Breast epithelium (tissue), 4 donors: ENCODE measurements at regions not wholly inside any gene's neighbourhood (a gene's known extent, or its start where the extent isn't known, plus 50 kb on each side); places are given as distances from the start of the nearest gene placed in this dataset.

Source experiments
- DNase-seq, 2 donors: peaks; one replicate each; pipeline ENCODE4 v3.0.0-alpha.2; 2019; ENCODE audit warnings: low spot score in 2 of 2
- H3K27ac ChIP-seq, 2 donors: fragments of 200-600 bp; sonication (generic) in 1 of 2; one replicate each; pipeline ENCODE4 v1.5.1; 2016 to 2019; ENCODE audit warnings: mild to moderate bottlenecking in 1 of 2
- H3K27me3 ChIP-seq, 2 donors: fragments of 200-600 bp; sonication (generic) in 1 of 2; one replicate each; pipeline versions ENCODE4 v1.5.1 to v1.6.0; 2017 to 2019; ENCODE audit warnings: control low read depth in 1 of 2, mild to moderate bottlenecking in 1 of 2
- H3K36me3 ChIP-seq: fragments of 200-600 bp; one replicate; pipeline ENCODE4 v1.5.1; 2019
- H3K4me1 ChIP-seq, 2 donors: fragments of 200-600 bp; sonication (generic); one replicate each; pipeline ENCODE4 v1.5.1; 2016 to 2019; ENCODE audit warnings: control low read depth in 1 of 2
- H3K4me3 ChIP-seq, 3 donors: fragments of 200-600 bp; sonication (generic); 1 replicate in 2 of 3; 2 replicates in 1 of 3; pipeline ENCODE4 v1.5.1; 2016 to 2019; ENCODE audit warnings: mild to moderate bottlenecking in 3 of 3, moderate library complexity in 2 of 3
- H3K9me3 ChIP-seq, 2 donors: fragments of 200-600 bp; sonication (generic) in 1 of 2; one replicate each; pipeline ENCODE4 v1.5.1; 2016 to 2019; ENCODE audit warnings: control low read depth in 1 of 2
- POLR2A ChIP-seq: fragments of 450-650 bp; IDR thresholded peaks from one replicate; pipeline ENCODE4 v1.6.1; 2016; ENCODE audit warnings: antibody characterized with exemption, mild to moderate bottlenecking, moderate library complexity
- POLR2AphosphoS5 ChIP-seq, 3 donors: sonication (generic); formaldehyde crosslinking; IDR thresholded peaks; one replicate each; pipeline ENCODE4 v1.6.1; 2017; ENCODE audit warnings: antibody characterized with exemption in 3 of 3
- intact Hi-C: fragments of 100-400 bp; cut with DNase I; formaldehyde crosslinking; loops from one replicate; pipeline ENCODE4 v1.15.1; 2023; ENCODE audit warnings: low total_unique reads
- TF ChIP-seq, protein P1 (sequence below), 3 donors: fragments of 450-650 bp; IDR thresholded peaks; one replicate each; pipeline ENCODE4 v1.5.1; 2016 to 2017; ENCODE audit warnings: antibody characterized with exemption in 3 of 3, mild to moderate bottlenecking in 3 of 3, moderate library complexity in 3 of 3

DNA sequence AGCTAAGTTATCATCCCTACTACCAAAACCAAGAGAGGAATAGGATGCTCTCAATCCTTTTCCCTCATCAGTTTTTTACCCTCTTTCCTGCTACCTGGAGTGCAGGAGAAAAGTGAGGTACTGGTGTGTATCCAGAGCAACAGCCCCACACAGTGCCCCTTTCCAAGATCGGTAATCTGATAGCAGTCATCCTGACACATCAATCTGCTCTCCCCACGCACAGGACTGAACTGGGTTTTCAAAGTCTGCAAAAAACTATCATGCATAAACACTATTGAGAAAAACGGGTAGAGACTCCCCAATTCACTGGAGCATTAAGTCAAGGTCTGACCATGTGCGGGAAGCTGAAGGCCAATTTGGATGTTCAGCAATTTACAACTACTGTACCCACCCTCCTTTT is 284.8 kb downstream of the RBM26 start:
- H3K4me3 ChIP-seq, result no peak overlapping the region
- TF ChIP-seq POLR2A (no peak), POLR2AphosphoS5 (IDR thresholded peaks at IDR 0.05) (no peak)
- TF ChIP-seq, protein P1, sequence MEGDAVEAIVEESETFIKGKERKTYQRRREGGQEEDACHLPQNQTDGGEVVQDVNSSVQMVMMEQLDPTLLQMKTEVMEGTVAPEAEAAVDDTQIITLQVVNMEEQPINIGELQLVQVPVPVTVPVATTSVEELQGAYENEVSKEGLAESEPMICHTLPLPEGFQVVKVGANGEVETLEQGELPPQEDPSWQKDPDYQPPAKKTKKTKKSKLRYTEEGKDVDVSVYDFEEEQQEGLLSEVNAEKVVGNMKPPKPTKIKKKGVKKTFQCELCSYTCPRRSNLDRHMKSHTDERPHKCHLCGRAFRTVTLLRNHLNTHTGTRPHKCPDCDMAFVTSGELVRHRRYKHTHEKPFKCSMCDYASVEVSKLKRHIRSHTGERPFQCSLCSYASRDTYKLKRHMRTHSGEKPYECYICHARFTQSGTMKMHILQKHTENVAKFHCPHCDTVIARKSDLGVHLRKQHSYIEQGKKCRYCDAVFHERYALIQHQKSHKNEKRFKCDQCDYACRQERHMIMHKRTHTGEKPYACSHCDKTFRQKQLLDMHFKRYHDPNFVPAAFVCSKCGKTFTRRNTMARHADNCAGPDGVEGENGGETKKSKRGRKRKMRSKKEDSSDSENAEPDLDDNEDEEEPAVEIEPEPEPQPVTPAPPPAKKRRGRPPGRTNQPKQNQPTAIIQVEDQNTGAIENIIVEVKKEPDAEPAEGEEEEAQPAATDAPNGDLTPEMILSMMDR (IDR thresholded peaks at IDR 0.05), result no peak
- no peaks in the 10 kb centered on the region for H3K36me3 ChIP-seq
- no peak for DNase-seq
- no peak overlapping the region for H3K27ac ChIP-seq
- no peaks in the 10 kb centered on the region for H3K9me3 ChIP-seq
- H3K4me1 ChIP-seq, result no peaks in the 10 kb centered on the region
- H3K27me3 ChIP-seq, result no peaks in the 10 kb centered on the region
- intact Hi-C loops, result no loop called here

DNA sequence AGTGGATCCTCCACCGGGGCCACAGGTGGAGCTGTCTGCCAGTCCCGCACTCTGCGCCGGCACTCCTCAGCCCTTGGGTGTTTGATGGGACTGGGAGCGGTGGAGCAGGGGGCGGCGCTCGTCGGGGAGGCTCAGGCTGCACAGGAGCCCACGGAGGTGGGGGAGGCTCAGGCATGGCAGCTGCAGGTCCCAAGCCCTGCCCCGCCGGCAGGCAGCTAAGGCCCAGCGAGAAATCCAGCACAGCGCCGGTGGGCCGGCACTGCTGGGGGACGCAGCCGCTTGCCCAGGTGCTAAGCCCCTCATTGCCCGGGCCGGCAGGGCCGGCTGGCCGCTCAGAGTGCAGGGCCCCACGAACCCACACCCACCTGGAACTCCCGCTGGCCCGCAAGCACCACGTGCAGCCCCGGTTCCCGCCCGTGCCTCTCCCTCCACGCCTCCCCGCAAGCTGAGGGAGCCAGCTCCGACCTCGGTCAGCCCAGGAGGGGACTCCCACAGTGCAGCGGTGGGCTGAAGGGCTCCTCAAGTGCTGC is 286.4 kb downstream of the RBM26 start:
- no peaks in the 10 kb centered on the region for H3K4me1 ChIP-seq
- intact Hi-C loops, result no loop called here

DNA sequence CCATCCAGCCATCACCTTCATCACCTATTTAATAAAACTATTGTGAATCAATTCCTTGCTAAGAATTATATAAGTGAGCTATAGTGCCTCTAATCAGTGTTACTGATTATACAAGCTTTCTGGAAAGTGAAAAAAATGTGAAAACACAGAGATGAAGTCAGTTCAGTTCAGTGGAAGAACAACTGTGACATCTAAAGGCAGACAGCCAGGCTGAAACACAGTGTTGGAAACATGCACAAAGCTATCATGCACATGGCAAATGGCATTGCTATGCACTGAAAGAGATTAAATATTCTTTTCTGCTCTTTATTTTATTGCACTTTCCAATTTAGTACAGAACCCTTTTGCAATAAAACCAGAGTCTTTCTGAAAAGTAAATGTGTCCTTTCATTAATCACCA is 294.0 kb downstream of the RBM26 start:
- H3K4me3 ChIP-seq, result no peak overlapping the region

More for the DNA sequence above, 286.4 kb downstream of the RBM26 start:
- no peaks in the 10 kb centered on the region for H3K36me3 ChIP-seq
- H3K4me3 ChIP-seq, result no peak overlapping the region
- no peaks in the 10 kb centered on the region for H3K27me3 ChIP-seq
- no peak overlapping the region for H3K27ac ChIP-seq
- TF ChIP-seq POLR2A, result no peak
- TF ChIP-seq POLR2AphosphoS5 (IDR thresholded peaks at IDR 0.05), result no peak
- TF ChIP-seq, protein P1 (IDR thresholded peaks at IDR 0.05), result no peak
- no peaks in the 10 kb centered on the region for H3K9me3 ChIP-seq
- no peak for DNase-seq

DNA sequence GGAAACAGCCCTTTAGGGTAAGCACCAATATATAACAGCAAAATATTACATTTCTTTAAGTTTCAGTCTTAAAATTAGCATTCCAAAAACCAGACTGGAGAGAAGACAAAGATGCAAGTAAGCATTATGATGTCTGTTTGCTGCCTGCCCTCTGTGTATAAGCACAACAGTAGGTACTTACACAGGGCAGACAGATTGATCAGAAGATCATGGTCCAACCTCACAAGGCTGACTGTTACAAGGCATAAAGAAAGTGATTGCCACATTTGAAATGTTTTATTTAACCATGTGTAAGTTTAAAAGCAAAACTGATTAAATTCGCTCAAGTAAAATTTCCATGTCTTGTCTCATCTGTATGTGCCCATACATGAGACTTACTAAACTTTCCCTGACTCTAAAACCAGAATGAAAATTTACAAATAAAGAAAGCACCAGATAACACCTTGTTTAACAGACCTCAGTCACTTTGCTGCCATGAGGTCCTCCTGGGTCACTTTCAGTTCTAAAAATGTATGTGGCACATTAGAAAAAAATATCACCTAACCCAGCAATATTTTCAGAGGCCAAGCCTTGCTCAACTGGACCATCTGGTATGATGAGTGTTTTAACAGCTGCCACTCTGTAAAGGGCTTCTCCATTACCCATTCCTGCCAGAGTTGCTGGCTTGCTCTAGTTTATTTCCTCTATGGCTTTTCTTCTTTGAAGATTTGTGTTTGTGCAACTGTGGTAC is 297.0 kb downstream of the RBM26 start:
- TF ChIP-seq POLR2A (no peak), POLR2AphosphoS5 (IDR thresholded peaks at IDR 0.05) (no peak)
- TF ChIP-seq, protein P1 (IDR thresholded peaks at IDR 0.05), result no peak
- Histone ChIP-seq H3K9me3 (no peaks in the 10 kb centered on the region), H3K36me3 (no peaks in the 10 kb centered on the region), H3K27me3 (no peaks in the 10 kb centered on the region), H3K4me3 (no peak overlapping the region), H3K27ac (no peak overlapping the region), H3K4me1 (no peaks in the 10 kb centered on the region)
- no peak for DNase-seq
- intact Hi-C loops, result loop anchor here (10.0 kb wide), 1 partner anchor 916 kb away; no protein-coding TSS in a partner anchor

More for the DNA sequence above, 294.0 kb downstream of the RBM26 start:
- Histone ChIP-seq H3K4me1 (no peaks in the 10 kb centered on the region), H3K27me3 (no peaks in the 10 kb centered on the region), H3K9me3 (no peaks in the 10 kb centered on the region), H3K36me3 (no peaks in the 10 kb centered on the region), H3K27ac (no peak overlapping the region)
- TF ChIP-seq, protein P1 (IDR thresholded peaks at IDR 0.05), result no peak
- TF ChIP-seq POLR2AphosphoS5 (IDR thresholded peaks at IDR 0.05), result no peak
- TF ChIP-seq POLR2A, result no peak
- intact Hi-C loops, result no loop called here
- no peak for DNase-seq

DNA sequence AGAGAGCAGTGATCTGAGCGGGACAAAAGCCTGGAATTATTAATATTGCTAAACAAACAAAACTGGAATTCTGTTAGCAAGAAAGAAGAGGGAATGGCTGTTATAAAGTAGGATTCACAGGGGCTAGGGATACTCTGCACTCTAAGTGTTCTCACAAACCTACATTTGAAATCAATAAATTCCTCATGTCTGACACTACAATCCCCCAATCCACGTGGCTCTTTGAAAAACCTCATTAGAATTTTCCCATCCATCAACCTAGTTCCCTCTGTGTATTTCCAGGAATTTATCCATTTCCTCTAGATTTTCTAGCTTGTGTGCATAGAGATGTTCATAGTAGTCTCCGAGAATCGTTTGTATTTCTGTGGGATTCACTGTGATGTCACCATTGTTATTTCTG is 307.5 kb downstream of the RBM26 start:
- Histone ChIP-seq H3K9me3 (no peaks in the 10 kb centered on the region), H3K27ac (no peak overlapping the region), H3K4me1 (no peaks in the 10 kb centered on the region), H3K27me3 (no peaks in the 10 kb centered on the region), H3K4me3 (no peak overlapping the region), H3K36me3 (no peaks in the 10 kb centered on the region)
- intact Hi-C loops, result loop anchor here (5.0 kb wide), 1 partner anchor 771 kb away; no protein-coding TSS in a partner anchor
- TF ChIP-seq, protein P1 (IDR thresholded peaks at IDR 0.05), result no peak
- no peak for TF ChIP-seq POLR2A
- TF ChIP-seq POLR2AphosphoS5 (IDR thresholded peaks at IDR 0.05), result no peak
- DNase-seq, result no peak
